ENCODE measurements at regions not wholly inside any gene's neighbourhood (a gene's known extent, or its start where the extent isn't known, plus 50 kb on each side); places are given as distances from the start of the nearest gene placed in this dataset.
A peak's percentile ranks its signal among the peaks of the same experiment; 100 is the strongest.
"Not testable (repeated sequence)": the region's sequence is repeated elsewhere in the genome, so short reads cannot be mapped to it uniquely, and the experiment has no call there.

- not testable (repeated sequence) for H3K4me1 ChIP-seq
Measured at GRCh38 chr1:115528336-115528735, 113.4 kb upstream of the VANGL1 start.

GRCh38 chr1:115527746-115528145 lies 114.0 kb upstream of the VANGL1 start:
- no peaks in the 10 kb centered on the region for H3K4me1 ChIP-seq
- H3K27me3 ChIP-seq (ENCODE audit: low read depth) = peaks cover 7% of the 10 kb centered on the region
- no peaks in the 10 kb centered on the region for H3K9me3 ChIP-seq
- H3K36me3 ChIP-seq (replicated peaks) = no peaks in the 10 kb centered on the region
- DNase-seq (ENCODE audit: low spot score in 2 of 2) = no peak
- no peak overlapping the region for H3K4me3 ChIP-seq
- in situ Hi-C loops (cut with MboI; ENCODE audit: low sequenced_read_pairs) = no loop called here

More at GRCh38 chr1:115528336-115528735, 113.4 kb upstream of the VANGL1 start:
- H3K9me3 ChIP-seq; in situ Hi-C loops (cut with MboI; ENCODE audit: low sequenced_read_pairs); H3K27me3 ChIP-seq (ENCODE audit: low read depth); H3K4me3 ChIP-seq; H3K36me3 ChIP-seq (replicated peaks); DNase-seq (ENCODE audit: low spot score in 2 of 2): not testable (repeated sequence)

GRCh38 chr1:115526900-115527299 lies 114.9 kb upstream of the VANGL1 start:
- DNase-seq (ENCODE audit: low spot score in 2 of 2) = no peak
- in situ Hi-C loops (cut with MboI; ENCODE audit: low sequenced_read_pairs) = no loop called here
- Histone ChIP-seq H3K36me3 (replicated peaks) (no peaks in the 10 kb centered on the region), H3K4me3 (no peak overlapping the region), H3K4me1 (no peaks in the 10 kb centered on the region), H3K9me3 (no peaks in the 10 kb centered on the region), H3K27me3 (ENCODE audit: low read depth) (peaks cover 7% of the 10 kb centered on the region)

GRCh38 chr1:115524236-115524635 lies 117.5 kb upstream of the VANGL1 start:
- in situ Hi-C loops (cut with MboI; ENCODE audit: low sequenced_read_pairs) = no loop called here
- H3K4me1 ChIP-seq = no peaks in the 10 kb centered on the region

GRCh38 chr1:115522386-115522785 lies 119.4 kb upstream of the VANGL1 start:
- in situ Hi-C loops (cut with MboI; ENCODE audit: low sequenced_read_pairs) = no loop called here
- no peak overlapping the region for H3K4me3 ChIP-seq
- DNase-seq (ENCODE audit: low spot score in 2 of 2) = no peak
- H3K9me3 ChIP-seq = no peaks in the 10 kb centered on the region
- H3K36me3 ChIP-seq (replicated peaks) = no peaks in the 10 kb centered on the region
- no peaks in the 10 kb centered on the region for H3K4me1 ChIP-seq
- 0 out of 2 replicates have a peak, but pooled peaks cover 3% of the 10 kb centered on the region for H3K27me3 ChIP-seq (ENCODE audit: low read depth)

More at GRCh38 chr1:115524236-115524635, 117.5 kb upstream of the VANGL1 start:
- H3K27me3 ChIP-seq (ENCODE audit: low read depth) = peaks cover 9% of the 10 kb centered on the region
- no peak for DNase-seq (ENCODE audit: low spot score in 2 of 2)
- no peak overlapping the region for H3K4me3 ChIP-seq
- no peaks in the 10 kb centered on the region for H3K36me3 ChIP-seq (replicated peaks)
- no peaks in the 10 kb centered on the region for H3K9me3 ChIP-seq

- Histone ChIP-seq H3K4me3 (no peak overlapping the region), H3K36me3 (replicated peaks) (no peaks in the 10 kb centered on the region), H3K4me1 (no peaks in the 10 kb centered on the region), H3K9me3 (no peaks in the 10 kb centered on the region), H3K27me3 (ENCODE audit: low read depth) (0 out of 2 replicates have a peak, but pooled peaks cover 3% of the 10 kb centered on the region)
- no peak for DNase-seq (ENCODE audit: low spot score in 2 of 2)
- in situ Hi-C loops (cut with MboI; ENCODE audit: low sequenced_read_pairs) = no loop called here
Measured at GRCh38 chr1:115515270-115515669, 126.5 kb upstream of the VANGL1 start.

- H3K4me3 ChIP-seq; H3K4me1 ChIP-seq; DNase-seq (ENCODE audit: low spot score in 2 of 2); H3K36me3 ChIP-seq (replicated peaks); H3K9me3 ChIP-seq; in situ Hi-C loops (cut with MboI; ENCODE audit: low sequenced_read_pairs); H3K27me3 ChIP-seq (ENCODE audit: low read depth): not testable (repeated sequence)
Measured at GRCh38 chr1:115510226-115510625, 131.5 kb upstream of the VANGL1 start.

- no peaks in the 10 kb centered on the region for H3K9me3 ChIP-seq
- H3K4me3 ChIP-seq = no peak overlapping the region
- peaks cover 6% of the 10 kb centered on the region; the same call in 1 of the 2 replicates for H3K27me3 ChIP-seq (ENCODE audit: low read depth)
- H3K4me1 ChIP-seq = no peaks in the 10 kb centered on the region
- no peaks in the 10 kb centered on the region for H3K36me3 ChIP-seq (replicated peaks)
- in situ Hi-C loops (cut with MboI; ENCODE audit: low sequenced_read_pairs) = no loop called here
- no peak for DNase-seq (ENCODE audit: low spot score in 2 of 2)
Measured at GRCh38 chr1:115507901-115508300, 133.9 kb upstream of the VANGL1 start.

GRCh38 chr1:115506924-115507589 lies 134.7 kb upstream of the VANGL1 start:
- H3K36me3 ChIP-seq (replicated peaks) = no peaks in the 10 kb centered on the region
- H3K27me3 ChIP-seq (ENCODE audit: low read depth) = peaks cover 6% of the 10 kb centered on the region; the same call in 1 of the 2 replicates
- H3K4me1 ChIP-seq = no peaks in the 10 kb centered on the region
- H3K9me3 ChIP-seq = no peaks in the 10 kb centered on the region
- in situ Hi-C loops (cut with MboI; ENCODE audit: low sequenced_read_pairs) = no loop called here
- no peak overlapping the region for H3K4me3 ChIP-seq
- peak; percentile 19 to 20 for DNase-seq (ENCODE audit: low spot score in 2 of 2)

- Histone ChIP-seq H3K4me1 (no peaks in the 10 kb centered on the region), H3K4me3 (no peak overlapping the region), H3K27me3 (ENCODE audit: low read depth) (peaks cover 6% of the 10 kb centered on the region; the same call in 1 of the 2 replicates), H3K36me3 (replicated peaks) (no peaks in the 10 kb centered on the region), H3K9me3 (no peaks in the 10 kb centered on the region)
- DNase-seq (ENCODE audit: low spot score in 2 of 2) = no peak
- in situ Hi-C loops (cut with MboI; ENCODE audit: low sequenced_read_pairs) = no loop called here
Measured at GRCh38 chr1:115506518-115506917, 135.3 kb upstream of the VANGL1 start.

GRCh38 chr1:115505148-115505571 lies 136.6 kb upstream of the VANGL1 start:
- no peak for DNase-seq (ENCODE audit: low spot score in 2 of 2)

GRCh38 chr1:115502183-115502582 lies 139.6 kb upstream of the VANGL1 start:
- H3K4me3 ChIP-seq; H3K36me3 ChIP-seq (replicated peaks); H3K27me3 ChIP-seq (ENCODE audit: low read depth); DNase-seq (ENCODE audit: low spot score in 2 of 2); H3K9me3 ChIP-seq; in situ Hi-C loops (cut with MboI; ENCODE audit: low sequenced_read_pairs); H3K4me1 ChIP-seq: not testable (repeated sequence)

More at GRCh38 chr1:115505148-115505571, 136.6 kb upstream of the VANGL1 start:
- no peaks in the 10 kb centered on the region for H3K4me1 ChIP-seq
- in situ Hi-C loops (cut with MboI; ENCODE audit: low sequenced_read_pairs) = no loop called here
- no peaks in the 10 kb centered on the region for H3K36me3 ChIP-seq (replicated peaks)
- H3K4me3 ChIP-seq = no peak overlapping the region
- H3K9me3 ChIP-seq = no peaks in the 10 kb centered on the region
- H3K27me3 ChIP-seq (ENCODE audit: low read depth) = peaks cover 6% of the 10 kb centered on the region; the same call in 1 of the 2 replicates

- Histone ChIP-seq H3K27me3 (ENCODE audit: low read depth) (0 out of 2 replicates have a peak, but pooled peaks cover 3% of the 10 kb centered on the region), H3K4me1 (no peaks in the 10 kb centered on the region), H3K4me3 (no peak overlapping the region), H3K36me3 (replicated peaks) (no peaks in the 10 kb centered on the region), H3K9me3 (no peaks in the 10 kb centered on the region)
- DNase-seq (ENCODE audit: low spot score in 2 of 2) = no peak
- in situ Hi-C loops (cut with MboI; ENCODE audit: low sequenced_read_pairs) = no loop called here
Measured at GRCh38 chr1:115501476-115501875, 140.3 kb upstream of the VANGL1 start.

GRCh38 chr1:115499253-115499652 lies 142.5 kb upstream of the VANGL1 start:
- Histone ChIP-seq H3K4me1 (no peaks in the 10 kb centered on the region), H3K4me3 (no peak overlapping the region), H3K36me3 (replicated peaks) (no peaks in the 10 kb centered on the region), H3K9me3 (no peaks in the 10 kb centered on the region), H3K27me3 (ENCODE audit: low read depth) (no peaks in the 10 kb centered on the region)
- no peak for DNase-seq (ENCODE audit: low spot score in 2 of 2)
- in situ Hi-C loops (cut with MboI; ENCODE audit: low sequenced_read_pairs) = no loop called here
